ENCODE measurements at regions not wholly inside any gene's neighbourhood (a gene's known extent, or its start where the extent isn't known, plus 50 kb on each side); places are given as distances from the start of the nearest gene placed in this dataset.

GRCh38 chr18:45398448-45398847 lies 216.8 kb upstream of the SLC14A2 start:
- intact Hi-C loops (cut with DNase I): no loop called here
- TF ChIP-seq CTCF (IDR thresholded peaks at IDR 0.05): no peak
- Histone ChIP-seq H3K36me3 (ENCODE audit: insufficient read depth in 1 of 2, low read depth in 1 of 2) (no peaks in the 10 kb centered on the region), H3K4me1 (no peaks in the 10 kb centered on the region), H3K27me3 (ENCODE audit: insufficient read depth in 3 of 3, low read length in 2 of 3) (no peaks in the 10 kb centered on the region), H3K27ac (no peak overlapping the region), H3K4me3 (no peak overlapping the region), H3K9me3 (no peaks in the 10 kb centered on the region)
- DNase-seq (no peak), ATAC-seq (no peak)
- 64 to 79% (median 66%) methylated on average over 3 of the region's 3 CpGs for WGBS, 3 donors

- H3K4me3 ChIP-seq: no peak overlapping the region
- 95 to 100% (median 95%) methylated on average over 2 of the region's 2 CpGs for WGBS, 3 donors
- no peak for ATAC-seq
- TF ChIP-seq CTCF (IDR thresholded peaks at IDR 0.05): no peak
- no peaks in the 10 kb centered on the region for H3K4me1 ChIP-seq
- intact Hi-C loops (cut with DNase I): no loop called here
- no peak overlapping the region for H3K27ac ChIP-seq
- no peaks in the 10 kb centered on the region for H3K27me3 ChIP-seq (ENCODE audit: insufficient read depth in 3 of 3, low read length in 2 of 3)
- no peak for DNase-seq
- H3K36me3 ChIP-seq (ENCODE audit: insufficient read depth in 1 of 2, low read depth in 1 of 2): no peaks in the 10 kb centered on the region
- H3K9me3 ChIP-seq: no peaks in the 10 kb centered on the region
Observed at GRCh38 chr18:45399146-45399545, 216.1 kb upstream of the SLC14A2 start.

- H3K9me3 ChIP-seq: no peaks in the 10 kb centered on the region
- intact Hi-C loops (cut with DNase I): loop anchor here in 1 of 2 donors (10.0 kb wide), 1 partner anchor 65 kb away; no protein-coding TSS in a partner anchor
- ATAC-seq (no peak), DNase-seq (no peak)
- H3K27ac ChIP-seq: no peak overlapping the region
- no peaks in the 10 kb centered on the region for H3K4me1 ChIP-seq
- no peaks in the 10 kb centered on the region for H3K36me3 ChIP-seq (ENCODE audit: insufficient read depth in 1 of 2, low read depth in 1 of 2)
- no peak for TF ChIP-seq CTCF (IDR thresholded peaks at IDR 0.05)
- no peak overlapping the region for H3K4me3 ChIP-seq
- 27 to 65% (median 47%) methylated on average over 1 of the region's 1 CpG for WGBS, 3 donors
- H3K27me3 ChIP-seq (ENCODE audit: insufficient read depth in 3 of 3, low read length in 2 of 3): no peaks in the 10 kb centered on the region
Observed at GRCh38 chr18:45399643-45400042, 215.6 kb upstream of the SLC14A2 start.

GRCh38 chr18:45402485-45403056 lies 212.7 kb upstream of the SLC14A2 start:
- ATAC-seq (peak; percentile 36 to 89 (median 75)), DNase-seq (no peak)
- Histone ChIP-seq H3K4me3 (no peak overlapping the region), H3K36me3 (ENCODE audit: insufficient read depth in 1 of 2, low read depth in 1 of 2) (no peaks in the 10 kb centered on the region), H3K4me1 (no peaks in the 10 kb centered on the region), H3K27ac (no peak overlapping the region), H3K9me3 (no peaks in the 10 kb centered on the region), H3K27me3 (ENCODE audit: insufficient read depth in 3 of 3, low read length in 2 of 3) (no peaks in the 10 kb centered on the region)
- WGBS, 3 donors: 75 to 90% (median 78%) methylated on average over 2 of the region's 2 CpGs
- TF ChIP-seq CTCF (IDR thresholded peaks at IDR 0.05): no peak
- intact Hi-C loops (cut with DNase I): loop anchor here in 1 of 2 donors (10.0 kb wide), 1 partner anchor 62 kb away; no protein-coding TSS in a partner anchor
